Brain microvascular endothelial cell (primary cell): ENCODE measurements at regions not wholly inside any gene's neighbourhood (a gene's known extent, or its start where the extent isn't known, plus 50 kb on each side); places are given as distances from the start of the nearest gene placed in this dataset.

Experiments
- DNase-seq: peaks from one replicate; pipeline ENCODE4 v3.0.0-alpha.2; 2020
- H3K27ac ChIP-seq: fragments of 250-450 bp; sonication (Bioruptor Pico); 2 replicates; pipeline ENCODE4 v1.5.1; 2020; ENCODE audit warnings: mild to moderate bottlenecking, moderate library complexity
- H3K27me3 ChIP-seq: fragments of 250-450 bp; sonication (Bioruptor Pico); replicated peaks from 2 replicates; pipeline ENCODE4 v1.5.1; 2020; ENCODE audit warnings: mild to moderate bottlenecking
- H3K36me3 ChIP-seq: fragments of 250-450 bp; sonication (Bioruptor Pico); replicated peaks from 2 replicates; pipeline ENCODE4 v1.5.1; 2020; ENCODE audit warnings: mild to moderate bottlenecking
- H3K4me3 ChIP-seq: 2 replicates; pipeline ENCODE4 v1.5.1; 2011; ENCODE audit warnings: low read depth, mild to moderate bottlenecking, control low read depth, low read length, moderate library complexity
- CTCF ChIP-seq: IDR thresholded peaks from 2 replicates; pipeline ENCODE4 v1.5.1; 2011; ENCODE audit warnings: low read depth, mild to moderate bottlenecking, moderate library complexity, low read length, control low read depth, inconsistent platforms; ENCODE audit errors: missing control alignments
- in situ Hi-C: cut with HindIII; loops from 2 replicates; pipeline ENCODE4 v1.10.0; 2017; ENCODE audit warnings: low sequenced_read_pairs, low pct_ligation_motif_present

GRCh38 chr15:25175789-25176615, 221.2 kb downstream of the SNRPN start:
- Histone ChIP-seq H3K27ac (no peak overlapping the region), H3K36me3 (no peaks in the 10 kb centered on the region), H3K4me3 (no peak overlapping the region), H3K27me3 (no peaks in the 10 kb centered on the region)
- no peak for TF ChIP-seq CTCF
- in situ Hi-C loops = no loop called here
- no peak for DNase-seq

- DNase-seq = no peak
- no peak for TF ChIP-seq CTCF
- H3K4me3 ChIP-seq = no peak overlapping the region
- no peaks in the 10 kb centered on the region for H3K27me3 ChIP-seq
- H3K27ac ChIP-seq = no peak overlapping the region
- in situ Hi-C loops = no loop called here
- no peaks in the 10 kb centered on the region for H3K36me3 ChIP-seq
These were observed 221.8 kb downstream of the SNRPN start for GRCh38 chr15:25176616-25176923.

GRCh38 chr15:25176991-25177954, 222.5 kb downstream of the SNRPN start:
- Histone ChIP-seq H3K27ac (no peak overlapping the region), H3K4me3 (no peak overlapping the region), H3K36me3 (no peaks in the 10 kb centered on the region), H3K27me3 (no peaks in the 10 kb centered on the region)
- no peak for DNase-seq
- in situ Hi-C loops = no loop called here
- TF ChIP-seq CTCF = no peak

- DNase-seq = no peak
- TF ChIP-seq CTCF = no peak
- H3K27ac ChIP-seq = no peak overlapping the region
- no peak overlapping the region for H3K4me3 ChIP-seq
- in situ Hi-C loops = no loop called here
- H3K27me3 ChIP-seq = no peaks in the 10 kb centered on the region
- no peaks in the 10 kb centered on the region for H3K36me3 ChIP-seq
These were observed 223.4 kb downstream of the SNRPN start for GRCh38 chr15:25177955-25178801.

GRCh38 chr15:25178835-25179672, 224.3 kb downstream of the SNRPN start:
- no peak overlapping the region for H3K27ac ChIP-seq
- H3K27me3 ChIP-seq = no peaks in the 10 kb centered on the region
- H3K36me3 ChIP-seq = no peaks in the 10 kb centered on the region
- in situ Hi-C loops = no loop called here
- no peak overlapping the region for H3K4me3 ChIP-seq
- no peak for TF ChIP-seq CTCF
- no peak for DNase-seq
